Vagina (tissue), 2 donors: ENCODE measurements at regions not wholly inside any gene's neighbourhood (a gene's known extent, or its start where the extent isn't known, plus 50 kb on each side); places are given as distances from the start of the nearest gene placed in this dataset.

Experiments
- DNase-seq, 2 donors: peaks; one replicate each; pipeline ENCODE4 v3.0.0-alpha.2; 2017; ENCODE audit errors: extremely low spot score in 2 of 2
- H3K27ac ChIP-seq: fragments of 200-600 bp; sonication (generic); one replicate; pipeline ENCODE4 v1.5.1; 2019
- H3K27me3 ChIP-seq: fragments of 200-600 bp; sonication (generic); one replicate; pipeline ENCODE4 v1.5.1; 2019
- H3K36me3 ChIP-seq, 2 donors: fragments of 200-600 bp; sonication (generic); one replicate each; pipeline ENCODE4 v1.5.1; 2017 to 2019
- H3K4me1 ChIP-seq: fragments of 200-600 bp; sonication (generic); one replicate; pipeline ENCODE4 v1.5.1; 2019
- H3K4me3 ChIP-seq, 2 donors: fragments of 200-600 bp; sonication (generic); 1 replicate in 1 of 2; 2 replicates in 1 of 2; pipeline ENCODE4 v1.5.1; 2016 to 2019
- H3K9me3 ChIP-seq: fragments of 200-600 bp; sonication (generic); one replicate; pipeline ENCODE4 v1.5.1; 2019
- CTCF ChIP-seq, 3 experiments: fragments of 450-650 bp in 2 of 3; fragments of 200-600 bp in 1 of 3; sonication (generic) in 1 of 3; IDR thresholded peaks; one replicate each; pipeline ENCODE4 v1.5.1; 2017 to 2019; ENCODE audit warnings: antibody characterized with exemption in 3 of 3, mild to moderate bottlenecking in 2 of 3, moderate library complexity in 2 of 3
- POLR2A ChIP-seq, 2 donors: fragments of 450-650 bp; IDR thresholded peaks; one replicate each; pipeline ENCODE4 v1.6.1; 2017; ENCODE audit warnings: antibody characterized with exemption in 2 of 2, mild to moderate bottlenecking in 2 of 2, moderate library complexity in 2 of 2
- POLR2AphosphoS5 ChIP-seq, 2 donors: sonication (generic); formaldehyde crosslinking; IDR thresholded peaks; one replicate each; pipeline ENCODE4 v1.9.0; 2017; ENCODE audit warnings: antibody characterized with exemption in 2 of 2, mild to moderate bottlenecking in 2 of 2, low read depth in 1 of 2; ENCODE audit not compliant: insufficient read depth in 1 of 2
- intact Hi-C: fragments of 100-400 bp; cut with DNase I; formaldehyde crosslinking; loops from one replicate; pipeline ENCODE4 v1.15.1; 2023

GRCh38 chr5:171623551-171624097 is 162.0 kb upstream of the SMIM23 start:
- Histone ChIP-seq H3K27me3 (no peaks in the 10 kb centered on the region), H3K9me3 (no peaks in the 10 kb centered on the region), H3K4me3 (no peak overlapping the region), H3K27ac (no peak overlapping the region), H3K36me3 (no peaks in the 10 kb centered on the region), H3K4me1 (no peaks in the 10 kb centered on the region)
- TF ChIP-seq POLR2AphosphoS5 (IDR thresholded peaks at IDR 0.05; ENCODE audit: insufficient read depth in 1 of 2, low read depth in 1 of 2) = no peak
- no peak for TF ChIP-seq POLR2A (IDR thresholded peaks at IDR 0.05)
- no peak for TF ChIP-seq CTCF (IDR thresholded peaks at IDR 0.05)
- no peak for DNase-seq
- intact Hi-C loops = no loop called here

GRCh38 chr5:171624396-171624795 is 161.2 kb upstream of the SMIM23 start:
- Histone ChIP-seq H3K9me3 (no peaks in the 10 kb centered on the region), H3K4me3 (no peak overlapping the region), H3K36me3 (no peaks in the 10 kb centered on the region), H3K4me1 (no peaks in the 10 kb centered on the region), H3K27ac (no peak overlapping the region), H3K27me3 (no peaks in the 10 kb centered on the region)
- no peak for DNase-seq
- TF ChIP-seq POLR2A (IDR thresholded peaks at IDR 0.05) (no peak), POLR2AphosphoS5 (IDR thresholded peaks at IDR 0.05; ENCODE audit: insufficient read depth in 1 of 2, low read depth in 1 of 2) (no peak), CTCF (IDR thresholded peaks at IDR 0.05) (no peak)
- intact Hi-C loops = no loop called here

- H3K27me3 ChIP-seq = no peaks in the 10 kb centered on the region
- no peak for TF ChIP-seq POLR2A (IDR thresholded peaks at IDR 0.05)
- TF ChIP-seq POLR2AphosphoS5 (IDR thresholded peaks at IDR 0.05; ENCODE audit: insufficient read depth in 1 of 2, low read depth in 1 of 2) = no peak
- no peak for TF ChIP-seq CTCF (IDR thresholded peaks at IDR 0.05)
- H3K4me3 ChIP-seq = no peak overlapping the region
- intact Hi-C loops = no loop called here
- H3K27ac ChIP-seq = no peak overlapping the region
- H3K4me1 ChIP-seq = peaks cover 8% of the 10 kb centered on the region
- H3K9me3 ChIP-seq = no peaks in the 10 kb centered on the region
- no peak for DNase-seq
- H3K36me3 ChIP-seq = no peaks in the 10 kb centered on the region
Observed at GRCh38 chr5:171625646-171626045, 160.0 kb upstream of the SMIM23 start.

GRCh38 chr5:171627936-171628632 is 157.5 kb upstream of the SMIM23 start:
- Histone ChIP-seq H3K36me3 (no peaks in the 10 kb centered on the region), H3K27me3 (no peaks in the 10 kb centered on the region), H3K9me3 (no peaks in the 10 kb centered on the region), H3K4me1 (peaks cover 8% of the 10 kb centered on the region), H3K4me3 (no peak overlapping the region), H3K27ac (no peak overlapping the region)
- TF ChIP-seq POLR2AphosphoS5 (IDR thresholded peaks at IDR 0.05; ENCODE audit: insufficient read depth in 1 of 2, low read depth in 1 of 2) (no peak), POLR2A (IDR thresholded peaks at IDR 0.05) (no peak), CTCF (IDR thresholded peaks at IDR 0.05) (no peak)
- peak in 1 of 2 donors; percentile 47 for DNase-seq
- intact Hi-C loops = no loop called here

GRCh38 chr5:171628633-171628974 is 157.0 kb upstream of the SMIM23 start:
- TF ChIP-seq CTCF (IDR thresholded peaks at IDR 0.05) (no peak), POLR2A (IDR thresholded peaks at IDR 0.05) (no peak), POLR2AphosphoS5 (IDR thresholded peaks at IDR 0.05; ENCODE audit: insufficient read depth in 1 of 2, low read depth in 1 of 2) (no peak)
- peaks cover 8% of the 10 kb centered on the region for H3K4me1 ChIP-seq
- no peaks in the 10 kb centered on the region for H3K27me3 ChIP-seq
- H3K36me3 ChIP-seq = no peaks in the 10 kb centered on the region
- H3K27ac ChIP-seq = no peak overlapping the region
- intact Hi-C loops = no loop called here
- no peaks in the 10 kb centered on the region for H3K9me3 ChIP-seq
- no peak overlapping the region for H3K4me3 ChIP-seq
- DNase-seq = peak in 1 of 2 donors; percentile 44
